Endodermal cell (in vitro differentiated cells): ENCODE measurements at regions not wholly inside any gene's neighbourhood (a gene's known extent, or its start where the extent isn't known, plus 50 kb on each side); places are given as distances from the start of the nearest gene placed in this dataset.

Experiments used
- DNase-seq: peaks from one replicate; pipeline ENCODE4 v3.0.0-alpha.2; 2017
- H3K27ac ChIP-seq: 2 replicates; pipeline ENCODE4 v1.5.1; 2013; ENCODE audit warnings: mild to moderate bottlenecking, low read depth, low read length, moderate library complexity
- H3K27me3 ChIP-seq: 2 replicates; pipeline ENCODE4 v1.6.1; 2013; ENCODE audit warnings: mild to moderate bottlenecking, low read length, moderate library complexity; ENCODE audit not compliant: insufficient read depth, control insufficient read depth, poor library complexity, severe bottlenecking
- H3K36me3 ChIP-seq: 2 replicates; pipeline ENCODE4 v1.7.0; 2013; ENCODE audit warnings: mild to moderate bottlenecking, low read length, moderate library complexity; ENCODE audit not compliant: control insufficient read depth, insufficient read depth
- H3K4me1 ChIP-seq: one replicate; pipeline ENCODE4 v1.7.0; 2013; ENCODE audit warnings: low read length; ENCODE audit not compliant: control insufficient read depth, insufficient read depth
- H3K4me3 ChIP-seq: 2 replicates; pipeline ENCODE4 v1.5.1; 2013; ENCODE audit warnings: mild to moderate bottlenecking, low read length, moderate library complexity
- H3K9ac ChIP-seq: 2 replicates; pipeline ENCODE4 v1.6.1; 2013; ENCODE audit warnings: mild to moderate bottlenecking, low read length, moderate library complexity; ENCODE audit not compliant: poor library complexity, severe bottlenecking; ENCODE audit errors: extremely low read depth
- H3K9me3 ChIP-seq: 2 replicates; pipeline ENCODE4 v1.6.1; 2013; ENCODE audit warnings: mild to moderate bottlenecking, low read length, moderate library complexity; ENCODE audit not compliant: control insufficient read depth
- H3K27ac Mint-ChIP-seq: 2 replicates; pipeline ENCODE4 v1.8.0; 2020; ENCODE audit warnings: mixed read lengths
- H3K27me3 Mint-ChIP-seq: 2 replicates; pipeline ENCODE4 v1.8.0; 2021; ENCODE audit warnings: mild to moderate bottlenecking, mixed read lengths; ENCODE audit not compliant: insufficient read depth
- H3K36me3 Mint-ChIP-seq: 2 replicates; pipeline ENCODE4 v1.8.0; 2020; ENCODE audit warnings: low read depth, mixed read lengths
- H3K4me1 Mint-ChIP-seq: 2 replicates; pipeline ENCODE4 v1.8.0; 2020; ENCODE audit warnings: mixed read lengths
- H3K4me3 Mint-ChIP-seq: 2 replicates; pipeline ENCODE4 v1.8.0; 2020; ENCODE audit warnings: mild to moderate bottlenecking, moderate library complexity, mixed read lengths
- H3K9me3 Mint-ChIP-seq: 2 replicates; pipeline ENCODE4 v1.8.0; 2020; ENCODE audit warnings: mild to moderate bottlenecking, mixed read lengths
- WGBS, 2 experiments: methylation state at CpG; one replicate each; pipeline versions ENCODE4 v1.1.5 to v1.1.7; 2013; ENCODE audit warnings: missing lambda C conversion rate in 2 of 2, mixed read lengths in 1 of 2; ENCODE audit not compliant: insufficient coverage in 1 of 2, insufficient read length in 1 of 2; 5-methylcytosine and 5-hydroxymethylcytosine counted together
- TF ChIP-seq, protein P1 (sequence below): fragments of 200-600 bp; sonication (generic); conservative IDR thresholded peaks from 2 replicates; pipeline ENCODE4 v1.5.0; 2021; ENCODE audit warnings: antibody characterized with exemption, mild to moderate bottlenecking

DNA sequence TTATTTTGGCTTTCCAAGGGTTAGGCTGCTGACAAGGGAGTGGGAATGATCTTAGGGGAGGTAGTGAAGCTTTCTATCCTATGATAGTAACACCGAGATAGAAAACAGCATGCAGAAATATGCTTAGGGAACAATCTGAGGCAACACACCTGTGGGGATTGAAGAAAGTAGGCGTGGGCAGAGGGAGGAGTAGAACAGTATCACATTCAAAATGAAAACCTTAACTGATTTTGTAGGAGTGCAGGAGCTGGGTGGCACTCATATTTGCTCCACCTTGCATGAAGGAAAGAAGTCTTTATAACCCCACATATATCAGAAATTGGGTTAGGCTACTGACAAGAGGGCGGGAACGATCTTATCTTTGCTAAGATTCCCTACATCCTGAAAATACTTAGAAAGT lies 762.2 kb upstream of the CNTNAP5 start:
- Mint-ChIP-seq H3K27me3 (no peaks in the 10 kb centered on the region), H3K36me3 (no peaks in the 10 kb centered on the region), H3K4me3 (no peak overlapping the region), H3K9me3 (peaks cover 6% of the 10 kb centered on the region), H3K27ac (no peak overlapping the region), H3K4me1 (no peaks in the 10 kb centered on the region)
- Histone ChIP-seq H3K4me3 (no peak overlapping the region), H3K9me3 (peaks cover 17% of the 10 kb centered on the region), H3K27ac (no peak overlapping the region), H3K4me1 (no peaks in the 10 kb centered on the region), H3K27me3 (no peaks in the 10 kb centered on the region), H3K36me3 (no peaks in the 10 kb centered on the region), H3K9ac (no peak overlapping the region)
- TF ChIP-seq, protein P1, sequence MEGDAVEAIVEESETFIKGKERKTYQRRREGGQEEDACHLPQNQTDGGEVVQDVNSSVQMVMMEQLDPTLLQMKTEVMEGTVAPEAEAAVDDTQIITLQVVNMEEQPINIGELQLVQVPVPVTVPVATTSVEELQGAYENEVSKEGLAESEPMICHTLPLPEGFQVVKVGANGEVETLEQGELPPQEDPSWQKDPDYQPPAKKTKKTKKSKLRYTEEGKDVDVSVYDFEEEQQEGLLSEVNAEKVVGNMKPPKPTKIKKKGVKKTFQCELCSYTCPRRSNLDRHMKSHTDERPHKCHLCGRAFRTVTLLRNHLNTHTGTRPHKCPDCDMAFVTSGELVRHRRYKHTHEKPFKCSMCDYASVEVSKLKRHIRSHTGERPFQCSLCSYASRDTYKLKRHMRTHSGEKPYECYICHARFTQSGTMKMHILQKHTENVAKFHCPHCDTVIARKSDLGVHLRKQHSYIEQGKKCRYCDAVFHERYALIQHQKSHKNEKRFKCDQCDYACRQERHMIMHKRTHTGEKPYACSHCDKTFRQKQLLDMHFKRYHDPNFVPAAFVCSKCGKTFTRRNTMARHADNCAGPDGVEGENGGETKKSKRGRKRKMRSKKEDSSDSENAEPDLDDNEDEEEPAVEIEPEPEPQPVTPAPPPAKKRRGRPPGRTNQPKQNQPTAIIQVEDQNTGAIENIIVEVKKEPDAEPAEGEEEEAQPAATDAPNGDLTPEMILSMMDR: no peak
- DNase-seq: no peak
- WGBS, 2 experiments: 93 to 100% methylated on average over 1 to 4 of the region's 4 CpGs

DNA sequence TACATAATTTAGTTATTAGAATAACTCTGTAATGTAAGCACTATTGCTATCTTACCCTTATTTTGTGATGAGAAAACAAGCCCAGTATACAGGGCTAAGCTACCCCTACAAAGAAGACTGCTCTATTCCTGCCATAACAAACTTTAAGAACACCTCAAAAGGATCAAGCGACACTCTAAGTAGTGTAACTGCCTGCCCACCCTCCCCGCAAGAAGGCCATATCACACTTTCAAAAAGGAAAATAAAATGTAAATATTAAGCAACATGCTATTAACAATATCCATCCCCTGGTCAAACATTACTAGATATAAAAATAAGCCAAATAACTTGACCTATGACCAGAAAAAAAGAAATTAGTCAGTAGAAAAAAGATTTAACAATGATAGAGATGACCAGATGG lies 741.7 kb upstream of the CNTNAP5 start:
- Mint-ChIP-seq H3K27me3 (no peaks in the 10 kb centered on the region), H3K4me1 (no peaks in the 10 kb centered on the region), H3K9me3 (peaks cover 3% of the 10 kb centered on the region), H3K4me3 (no peak overlapping the region), H3K27ac (no peak overlapping the region), H3K36me3 (no peaks in the 10 kb centered on the region)
- Histone ChIP-seq H3K36me3 (no peaks in the 10 kb centered on the region), H3K27me3 (no peaks in the 10 kb centered on the region), H3K4me1 (no peaks in the 10 kb centered on the region), H3K9me3 (no peaks in the 10 kb centered on the region), H3K9ac (no peak overlapping the region), H3K27ac (no peak overlapping the region), H3K4me3 (no peak overlapping the region)
- 100% methylated on average over 1 of the region's 2 CpGs; no CpG with 5 or more reads in 1 of the 2 experiments for WGBS, 2 experiments
- TF ChIP-seq, protein P1: no peak
- DNase-seq: no peak

DNA sequence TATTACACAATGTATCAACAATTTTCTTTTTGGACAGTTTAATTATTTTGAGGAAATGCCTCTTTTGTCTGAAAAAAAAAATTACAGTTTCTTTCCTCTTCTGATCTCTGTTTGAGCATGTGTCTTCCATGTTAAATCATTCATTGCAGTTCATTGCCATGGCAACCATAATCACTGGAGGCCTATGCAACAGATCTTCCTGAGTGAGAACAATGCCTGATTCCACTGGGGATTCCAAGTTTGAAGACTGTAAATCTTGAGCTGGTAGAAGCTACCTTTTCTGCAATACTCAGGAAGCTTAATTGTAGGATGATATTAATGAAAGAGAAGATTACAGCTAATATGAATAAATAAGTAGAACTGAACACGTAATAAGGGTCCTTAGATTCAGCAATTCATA lies 721.4 kb upstream of the CNTNAP5 start:
- Mint-ChIP-seq H3K4me1 (no peaks in the 10 kb centered on the region), H3K27me3 (no peaks in the 10 kb centered on the region), H3K36me3 (no peaks in the 10 kb centered on the region), H3K4me3 (no peak overlapping the region), H3K27ac (no peak overlapping the region), H3K9me3 (no peaks in the 10 kb centered on the region)
- no peak overlapping the region for H3K27ac ChIP-seq
- H3K9me3 ChIP-seq: peaks cover 5% of the 10 kb centered on the region
- TF ChIP-seq, protein P1: no peak
- H3K9ac ChIP-seq: no peak overlapping the region
- no peak overlapping the region for H3K4me3 ChIP-seq
- no peak for DNase-seq
- H3K36me3 ChIP-seq: no peaks in the 10 kb centered on the region
- H3K27me3 ChIP-seq: no peaks in the 10 kb centered on the region
- WGBS, 2 experiments: 100% methylated on average over 1 of the region's 1 CpG; no CpG with 5 or more reads in 1 of the 2 experiments
- H3K4me1 ChIP-seq: no peaks in the 10 kb centered on the region
